GM19238 (cell line): ENCODE measurements at regions not wholly inside any gene's neighbourhood (a gene's known extent, or its start where the extent isn't known, plus 50 kb on each side); places are given as distances from the start of the nearest gene placed in this dataset.

ENCODE experiments used
- DNase-seq: peaks from one replicate; pipeline ENCODE4 v3.0.0; 2011; ENCODE audit warnings: low spot score; ENCODE audit not compliant: insufficient read length

- no peak for DNase-seq
Measured at GRCh38 chr10:29857843-29858701, 201.3 kb downstream of the JCAD start.

GRCh38 chr10:29856295-29856694 lies 203.1 kb downstream of the JCAD start:
- no peak for DNase-seq

GRCh38 chr10:29853913-29854312 lies 205.5 kb downstream of the JCAD start:
- DNase-seq = no peak

- DNase-seq = no peak
Measured at GRCh38 chr10:29851241-29851640, 208.1 kb downstream of the JCAD start.

GRCh38 chr10:29850371-29850770 lies 209.0 kb downstream of the JCAD start:
- no peak for DNase-seq

- DNase-seq = no peak
Measured at GRCh38 chr10:29849886-29850285, 209.5 kb downstream of the JCAD start.

- DNase-seq = no peak
Measured at GRCh38 chr10:29849126-29849833, 210.1 kb downstream of the JCAD start.

GRCh38 chr10:29846881-29847280 lies 212.1 kb upstream of the SVIL start:
- DNase-seq = no peak

GRCh38 chr10:29845166-29845565 lies 210.4 kb upstream of the SVIL start:
- DNase-seq = no peak

GRCh38 chr10:29843143-29843542 lies 208.4 kb upstream of the SVIL start:
- DNase-seq = no peak

- no peak for DNase-seq
Measured at GRCh38 chr10:29841724-29842649, 207.2 kb upstream of the SVIL start.

- DNase-seq = no peak
Measured at GRCh38 chr10:29840516-29841276, 205.9 kb upstream of the SVIL start.

- DNase-seq = no peak
Measured at GRCh38 chr10:29839826-29840515, 205.2 kb upstream of the SVIL start.

- DNase-seq = no peak
Measured at GRCh38 chr10:29838539-29838938, 203.8 kb upstream of the SVIL start.

GRCh38 chr10:29837586-29837985 lies 202.8 kb upstream of the SVIL start:
- DNase-seq = no peak

GRCh38 chr10:29836396-29836795 lies 201.6 kb upstream of the SVIL start:
- no peak for DNase-seq

- no peak for DNase-seq
Measured at GRCh38 chr10:29835055-29835454, 200.3 kb upstream of the SVIL start.

- DNase-seq = no peak
Measured at GRCh38 chr10:29830531-29831512, 196.1 kb upstream of the SVIL start.

GRCh38 chr10:29829776-29830175 lies 195.0 kb upstream of the SVIL start:
- DNase-seq = no peak
